Activated effector memory CD4-positive, alpha-beta T cell treated with anti-CD3 and anti-CD28 coated beads, Interleukin-2, amount 50 U/mL, for 16 hours (primary cell): ENCODE measurements at regions not wholly inside any gene's neighbourhood (a gene's known extent, or its start where the extent isn't known, plus 50 kb on each side); places are given as distances from the start of the nearest gene placed in this dataset.
"Not testable (repeated sequence)": the region's sequence is repeated elsewhere in the genome, so short reads cannot be mapped to it uniquely, and the experiment has no call there.

Experiments
- DNase-seq: peaks from one replicate; pipeline ENCODE4 v3.0.0-alpha.2; 2020

- DNase-seq: no peak
Observed at GRCh38 chr2:180591947-180592346, 388.5 kb upstream of the UBE2E3 start.

- DNase-seq: peak; percentile 58
Observed at GRCh38 chr2:180591093-180591781, 389.2 kb upstream of the UBE2E3 start.

GRCh38 chr2:180583441-180584140 is 396.8 kb upstream of the UBE2E3 start:
- DNase-seq: no peak

- DNase-seq: no peak
Observed at GRCh38 chr2:180579388-180579787, 401.0 kb upstream of the UBE2E3 start.

- DNase-seq: no peak
Observed at GRCh38 chr2:180578441-180578840, 402.0 kb upstream of the UBE2E3 start.

- no peak for DNase-seq
Observed at GRCh38 chr2:180577567-180577966, 402.8 kb upstream of the UBE2E3 start.

- DNase-seq: no peak
Observed at GRCh38 chr2:180573951-180574350, 406.5 kb upstream of the UBE2E3 start.

GRCh38 chr2:180572346-180572745 is 408.1 kb upstream of the UBE2E3 start:
- no peak for DNase-seq

- no peak for DNase-seq
Observed at GRCh38 chr2:180571559-180571958, 408.8 kb upstream of the UBE2E3 start.

- no peak for DNase-seq
Observed at GRCh38 chr2:180570864-180571263, 409.5 kb upstream of the UBE2E3 start.

GRCh38 chr2:180564051-180564450 is 416.4 kb upstream of the UBE2E3 start:
- DNase-seq: no peak

- no peak for DNase-seq
Observed at GRCh38 chr2:180562378-180562777, 418.0 kb upstream of the UBE2E3 start.

- no peak for DNase-seq
Observed at GRCh38 chr2:180559771-180560170, 420.6 kb upstream of the UBE2E3 start.

GRCh38 chr2:180559038-180559437 is 421.4 kb upstream of the UBE2E3 start:
- DNase-seq: no peak

- no peak for DNase-seq
Observed at GRCh38 chr2:180555391-180555965, 424.9 kb upstream of the UBE2E3 start.

- DNase-seq: no peak
Observed at GRCh38 chr2:180554330-180554729, 426.1 kb upstream of the UBE2E3 start.

GRCh38 chr2:180553094-180553715 is 427.2 kb upstream of the UBE2E3 start:
- no peak for DNase-seq

- no peak for DNase-seq
Observed at GRCh38 chr2:180542511-180542910, 437.9 kb upstream of the UBE2E3 start.

GRCh38 chr2:180540761-180541160 is 439.6 kb upstream of the UBE2E3 start:
- no peak for DNase-seq

GRCh38 chr2:180539541-180539940 is 440.9 kb upstream of the UBE2E3 start:
- DNase-seq: no peak

- DNase-seq: no peak
Observed at GRCh38 chr2:180535289-180535688, 445.1 kb upstream of the UBE2E3 start.

GRCh38 chr2:180531787-180532186 is 448.6 kb upstream of the UBE2E3 start:
- DNase-seq: not testable (repeated sequence)

GRCh38 chr2:180524499-180524898 is 455.9 kb upstream of the UBE2E3 start:
- DNase-seq: no peak
